Lung (tissue), 11 donors: ENCODE measurements at regions not wholly inside any gene's neighbourhood (a gene's known extent, or its start where the extent isn't known, plus 50 kb on each side); places are given as distances from the start of the nearest gene placed in this dataset.

Source experiments
- ATAC-seq: fragments of 200-7000 bp; cut with Tn5 transposase; one replicate; pipeline ENCODE4 v1.9.1; 2020; ENCODE audit warnings: moderate number of reproducible peaks; ENCODE audit not compliant: insufficient read depth, low FRiP score
- DNase-seq, 3 donors: peaks; one replicate each; pipeline ENCODE4 v3.0.0-alpha.2; 2013 to 2017
- H3K27ac ChIP-seq, 2 donors: one replicate each; pipeline ENCODE4 v1.5.1; 2013; ENCODE audit warnings: mild to moderate bottlenecking in 2 of 2, moderate library complexity in 2 of 2, control low read depth in 1 of 2, inconsistent platforms in 1 of 2, low read depth in 1 of 2, low read length in 1 of 2
- H3K27me3 ChIP-seq, 3 donors: one replicate each; pipeline ENCODE4 v1.5.1; 2013; ENCODE audit warnings: low read length in 2 of 3; ENCODE audit not compliant: control insufficient read depth in 3 of 3, insufficient read depth in 3 of 3
- H3K36me3 ChIP-seq, 4 donors: one replicate each; pipeline ENCODE4 v1.5.1; 2013; ENCODE audit warnings: low read length in 4 of 4, mild to moderate bottlenecking in 1 of 4, moderate library complexity in 1 of 4; ENCODE audit not compliant: control insufficient read depth in 4 of 4, insufficient read depth in 4 of 4
- H3K4me1 ChIP-seq, 5 donors: one replicate each; pipeline ENCODE4 v1.5.1; 2013; ENCODE audit warnings: low read length in 5 of 5, mild to moderate bottlenecking in 2 of 5, moderate library complexity in 1 of 5; ENCODE audit not compliant: control insufficient read depth in 5 of 5, insufficient read depth in 5 of 5
- H3K4me3 ChIP-seq: one replicate; pipeline ENCODE4 v1.5.1; 2013; ENCODE audit warnings: mild to moderate bottlenecking, control low read depth, moderate library complexity
- H3K9ac ChIP-seq, 2 donors: one replicate each; pipeline ENCODE4 v1.5.1; 2013; ENCODE audit warnings: low read length in 2 of 2, control low read depth in 1 of 2; ENCODE audit not compliant: insufficient read depth in 1 of 2
- H3K9me3 ChIP-seq, 4 donors: one replicate each; pipeline ENCODE4 v1.5.1; 2013; ENCODE audit warnings: low read length in 3 of 4, mild to moderate bottlenecking in 1 of 4, moderate library complexity in 1 of 4; ENCODE audit not compliant: control insufficient read depth in 4 of 4, insufficient read depth in 3 of 4
- CTCF ChIP-seq: IDR thresholded peaks from 2 replicates; pipeline ENCODE4 v1.5.1; 2012; ENCODE audit warnings: mild to moderate bottlenecking; ENCODE audit errors: control extremely low read depth, extremely low read depth
- WGBS, 2 donors: extraction: QIAGEN DNeasy Blood & Tissue Kit; methylation state at CpG; one replicate each; pipeline ENCODE4 v1.1.7; 2013; 5-methylcytosine and 5-hydroxymethylcytosine counted together
- donor health status: control.
- donor health status: control.
- donor health status: Bipolar disorder and iron deficiency.
- donor health status: healthy.
- donor health status: DM: yes; HTN: yes; CAD: no.

- Histone ChIP-seq H3K4me3 (no peak overlapping the region), H3K9me3 (peaks cover 0 to 14% (median 2%) of the 10 kb centered on the region in 4 donors), H3K27ac (no peak overlapping the region), H3K4me1 (peaks cover 0 to 5% (median 0%) of the 10 kb centered on the region in 5 donors), H3K9ac (no peak overlapping the region), H3K36me3 (no peaks in the 10 kb centered on the region), H3K27me3 (peaks cover 0 to 4% (median 2%) of the 10 kb centered on the region in 3 donors)
- ATAC-seq (no peak), DNase-seq (no peak)
- no peak for TF ChIP-seq CTCF
- WGBS, 2 donors: 73 to 84% methylated on average over 14 of the region's 14 CpGs
These were observed 114.0 kb upstream of the SLC7A1 start for GRCh38 chr13:29709407-29710069.

GRCh38 chr13:29707876-29708543 lies 112.5 kb upstream of the SLC7A1 start:
- Histone ChIP-seq H3K9me3 (peaks cover 0 to 8% (median 0%) of the 10 kb centered on the region in 4 donors), H3K4me1 (peaks cover 0 to 5% (median 0%) of the 10 kb centered on the region in 5 donors), H3K4me3 (no peak overlapping the region), H3K27me3 (peaks cover 0 to 2% (median 0%) of the 10 kb centered on the region in 3 donors), H3K27ac (no peak overlapping the region), H3K9ac (no peak overlapping the region), H3K36me3 (no peaks in the 10 kb centered on the region)
- WGBS, 2 donors: 66 to 71% methylated on average over 7 of the region's 7 CpGs
- no peak for ATAC-seq
- DNase-seq: peak in 1 of 3 donors; percentile 4
- TF ChIP-seq CTCF: no peak

GRCh38 chr13:29706923-29707322 lies 111.4 kb upstream of the SLC7A1 start:
- Histone ChIP-seq H3K9me3 (peaks cover 0 to 8% (median 0%) of the 10 kb centered on the region in 4 donors), H3K27ac (no peak overlapping the region), H3K27me3 (peaks cover 0 to 2% (median 0%) of the 10 kb centered on the region in 3 donors), H3K4me3 (no peak overlapping the region), H3K9ac (no peak overlapping the region), H3K4me1 (peaks cover 0 to 5% (median 0%) of the 10 kb centered on the region in 5 donors), H3K36me3 (no peaks in the 10 kb centered on the region)
- no peak for ATAC-seq
- 83 to 89% methylated on average over 9 of the region's 9 CpGs for WGBS, 2 donors
- DNase-seq: no peak
- no peak for TF ChIP-seq CTCF
